Mesothelial cell of epicardium (in vitro differentiated cells): ENCODE measurements at regions not wholly inside any gene's neighbourhood (a gene's known extent, or its start where the extent isn't known, plus 50 kb on each side); places are given as distances from the start of the nearest gene placed in this dataset.
"Not testable (repeated sequence)": the region's sequence is repeated elsewhere in the genome, so short reads cannot be mapped to it uniquely, and the experiment has no call there.

Source experiments
- DNase-seq, 2 experiments: peaks; one replicate each; pipeline ENCODE4 v3.0.0; 2021; ENCODE audit warnings: low spot score in 2 of 2; ENCODE audit not compliant: unreplicated experiment in 2 of 2
- H3K27ac Mint-ChIP-seq: 2 replicates; pipeline ENCODE4 v1.8.0; 2021; ENCODE audit warnings: mixed read lengths
- H3K27me3 Mint-ChIP-seq: 2 replicates; pipeline ENCODE4 v1.8.0; 2021; ENCODE audit warnings: low read depth, mixed read lengths
- H3K36me3 Mint-ChIP-seq: 2 replicates; pipeline ENCODE4 v1.8.0; 2021; ENCODE audit warnings: mixed read lengths
- H3K4me1 Mint-ChIP-seq: 2 replicates; pipeline ENCODE4 v1.8.0; 2021; ENCODE audit warnings: mixed read lengths
- H3K4me3 Mint-ChIP-seq: 2 replicates; pipeline ENCODE4 v1.8.0; 2021; ENCODE audit warnings: mild to moderate bottlenecking, moderate library complexity, mixed read lengths
- H3K9me3 Mint-ChIP-seq: 2 replicates; pipeline ENCODE4 v1.8.0; 2021; ENCODE audit warnings: mixed read lengths
- TF ChIP-seq, protein P1 (sequence below): fragments of 200-600 bp; sonication (generic); IDR thresholded peaks from one replicate; pipeline ENCODE4 v1.5.0; 2021; ENCODE audit warnings: antibody characterized with exemption; ENCODE audit not compliant: unreplicated experiment

DNA sequence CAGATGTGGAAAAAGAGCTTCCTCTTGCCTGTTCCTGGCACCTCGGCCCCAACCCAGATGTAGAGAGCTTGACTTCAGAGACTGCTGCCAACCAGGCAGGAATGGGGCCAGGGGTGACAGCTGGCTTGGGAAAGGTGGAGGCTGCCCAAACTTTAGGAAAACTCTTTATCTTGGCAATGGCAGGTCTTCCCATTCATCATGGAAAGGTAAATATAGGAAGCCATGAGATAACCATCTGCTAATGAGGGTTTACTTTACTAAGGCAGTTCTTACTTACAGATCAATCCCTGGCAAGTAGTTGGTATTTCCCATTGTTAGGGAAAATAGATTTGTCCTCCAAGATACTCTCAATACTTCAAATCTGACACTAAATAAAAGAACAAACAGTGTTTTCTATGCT, 143.1 kb upstream of the NUDT4 start:
- H3K4me1 Mint-ChIP-seq: peaks cover 8% of the 10 kb centered on the region
- no peak for DNase-seq
- peaks cover 2% of the 10 kb centered on the region for H3K36me3 Mint-ChIP-seq
- no peak overlapping the region for H3K4me3 Mint-ChIP-seq
- peaks cover 28% of the 10 kb centered on the region for H3K9me3 Mint-ChIP-seq
- H3K27me3 Mint-ChIP-seq: no peaks in the 10 kb centered on the region
- TF ChIP-seq, protein P1, sequence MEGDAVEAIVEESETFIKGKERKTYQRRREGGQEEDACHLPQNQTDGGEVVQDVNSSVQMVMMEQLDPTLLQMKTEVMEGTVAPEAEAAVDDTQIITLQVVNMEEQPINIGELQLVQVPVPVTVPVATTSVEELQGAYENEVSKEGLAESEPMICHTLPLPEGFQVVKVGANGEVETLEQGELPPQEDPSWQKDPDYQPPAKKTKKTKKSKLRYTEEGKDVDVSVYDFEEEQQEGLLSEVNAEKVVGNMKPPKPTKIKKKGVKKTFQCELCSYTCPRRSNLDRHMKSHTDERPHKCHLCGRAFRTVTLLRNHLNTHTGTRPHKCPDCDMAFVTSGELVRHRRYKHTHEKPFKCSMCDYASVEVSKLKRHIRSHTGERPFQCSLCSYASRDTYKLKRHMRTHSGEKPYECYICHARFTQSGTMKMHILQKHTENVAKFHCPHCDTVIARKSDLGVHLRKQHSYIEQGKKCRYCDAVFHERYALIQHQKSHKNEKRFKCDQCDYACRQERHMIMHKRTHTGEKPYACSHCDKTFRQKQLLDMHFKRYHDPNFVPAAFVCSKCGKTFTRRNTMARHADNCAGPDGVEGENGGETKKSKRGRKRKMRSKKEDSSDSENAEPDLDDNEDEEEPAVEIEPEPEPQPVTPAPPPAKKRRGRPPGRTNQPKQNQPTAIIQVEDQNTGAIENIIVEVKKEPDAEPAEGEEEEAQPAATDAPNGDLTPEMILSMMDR: no peak
- no peak overlapping the region for H3K27ac Mint-ChIP-seq

DNA sequence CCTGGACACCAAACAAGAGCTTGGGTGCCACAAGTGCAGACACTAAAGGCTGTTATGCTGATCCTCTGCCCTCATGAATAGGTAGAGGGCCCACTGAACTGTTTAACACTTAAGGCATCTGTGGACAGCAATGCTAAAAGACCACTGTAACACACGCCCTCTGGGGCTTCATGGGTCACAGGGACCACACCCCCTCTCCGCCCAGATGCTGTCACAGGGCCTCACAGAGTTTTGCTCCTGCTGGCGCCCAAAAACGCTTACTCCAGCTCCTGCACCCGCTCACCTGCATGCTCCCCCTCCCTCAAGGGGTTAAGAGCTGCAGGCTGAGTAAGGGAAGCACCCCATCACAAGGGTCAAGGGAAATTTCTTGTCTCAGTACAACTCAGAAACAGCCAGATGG, 141.8 kb upstream of the NUDT4 start:
- DNase-seq: no peak
- Mint-ChIP-seq H3K9me3 (peaks cover 37% of the 10 kb centered on the region), H3K27me3 (no peaks in the 10 kb centered on the region), H3K4me1 (no peaks in the 10 kb centered on the region), H3K27ac (no peak overlapping the region), H3K36me3 (peaks cover 4% of the 10 kb centered on the region), H3K4me3 (no peak overlapping the region)
- TF ChIP-seq, protein P1: no peak

DNA sequence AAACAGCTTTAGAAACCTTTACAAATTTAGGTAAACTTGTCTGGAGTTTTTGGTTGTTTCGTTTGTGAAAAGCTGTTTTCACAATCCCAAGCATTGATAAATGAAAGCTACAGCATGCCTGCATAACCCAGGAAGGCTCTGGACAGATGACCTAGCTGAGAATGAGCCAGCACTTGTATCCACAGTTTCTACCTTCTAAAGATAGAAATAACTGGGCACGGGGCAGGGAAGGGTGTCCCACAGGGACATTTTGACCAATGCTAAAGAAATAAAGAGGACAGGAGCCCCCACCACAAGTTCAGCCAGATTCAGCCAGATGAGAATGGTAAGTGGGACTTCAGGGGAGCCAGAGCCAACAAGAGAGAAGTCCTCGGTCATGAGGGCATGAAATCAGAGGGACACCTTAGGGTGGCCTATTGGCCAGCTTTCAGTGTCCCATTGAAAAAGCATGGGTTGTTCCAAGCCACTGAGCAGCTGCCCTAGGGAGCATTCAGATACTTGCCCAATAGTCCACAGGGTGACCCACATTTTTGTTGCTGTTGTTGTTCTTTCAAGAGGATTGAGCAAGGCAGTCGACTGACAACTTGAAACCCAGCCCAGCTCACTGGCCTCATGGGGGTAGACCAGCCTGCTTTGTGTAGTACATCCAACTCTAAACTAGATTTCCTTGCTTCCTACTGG, 140.3 kb upstream of the NUDT4 start:
- Mint-ChIP-seq H3K27ac (no peak overlapping the region), H3K4me3 (no peak overlapping the region), H3K27me3 (no peaks in the 10 kb centered on the region), H3K9me3 (peaks cover 37% of the 10 kb centered on the region), H3K36me3 (peaks cover 4% of the 10 kb centered on the region), H3K4me1 (no peaks in the 10 kb centered on the region)
- DNase-seq: no peak
- TF ChIP-seq, protein P1: no peak

DNA sequence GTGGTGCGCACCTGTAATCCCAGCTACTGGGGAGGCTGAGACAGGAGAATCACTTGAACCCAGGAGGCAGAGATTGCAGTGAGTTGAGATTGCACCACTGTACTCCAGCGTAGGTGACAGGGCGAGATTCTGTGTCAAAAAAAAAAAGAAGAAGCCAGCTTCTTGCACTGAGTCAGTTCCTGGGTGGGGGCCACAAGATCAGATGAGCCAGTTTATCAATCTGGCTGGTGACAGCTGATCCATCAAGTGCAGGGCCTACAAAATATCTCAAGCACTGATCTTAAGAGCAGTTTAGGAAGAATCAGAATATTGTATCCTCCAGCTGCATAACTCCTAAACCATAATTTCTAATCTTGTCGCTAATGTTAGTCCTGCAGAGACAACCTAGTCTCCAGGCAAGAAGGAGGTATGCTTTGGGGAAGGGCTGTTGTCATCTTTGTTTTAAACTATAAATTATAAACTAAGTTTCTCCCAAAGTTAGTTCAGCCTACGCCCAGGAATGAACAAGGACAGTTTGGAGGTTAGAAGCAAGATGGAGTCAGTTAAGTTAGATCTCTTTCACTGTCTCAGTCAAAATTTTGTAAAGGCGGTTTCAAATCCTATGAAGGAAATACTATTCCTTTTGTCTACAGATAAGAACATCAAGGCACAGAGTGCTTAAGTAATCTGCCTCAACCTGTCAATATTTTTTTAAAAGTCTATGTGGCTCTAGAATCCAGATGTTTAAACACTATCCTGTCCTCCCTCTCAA, 139.0 kb upstream of the NUDT4 start:
- DNase-seq, H3K27ac Mint-ChIP-seq, H3K4me1 Mint-ChIP-seq, H3K36me3 Mint-ChIP-seq, H3K4me3 Mint-ChIP-seq, H3K27me3 Mint-ChIP-seq: not testable (repeated sequence)
- H3K9me3 Mint-ChIP-seq: peaks cover 37% of the 10 kb centered on the region

DNA sequence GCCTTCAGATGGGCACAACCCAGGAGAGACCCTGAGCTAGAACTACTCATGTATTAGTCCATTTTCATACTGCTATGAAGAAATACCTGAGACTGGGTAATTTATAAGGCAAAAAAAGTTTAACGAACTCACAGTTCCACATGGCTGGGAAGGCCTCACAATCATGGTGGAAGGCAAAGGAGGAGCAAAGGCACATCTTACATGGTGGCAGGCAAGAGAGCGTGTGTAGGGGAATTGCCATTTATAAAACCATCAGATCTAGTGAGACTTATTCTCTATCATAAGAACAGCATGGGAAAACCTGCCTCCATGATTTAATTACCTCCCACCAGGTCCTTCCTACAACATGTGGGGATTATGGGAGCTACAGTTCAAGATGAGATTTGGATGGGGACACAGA, 137.9 kb upstream of the NUDT4 start:
- not testable (repeated sequence) for H3K27ac Mint-ChIP-seq, H3K36me3 Mint-ChIP-seq, H3K4me3 Mint-ChIP-seq, H3K27me3 Mint-ChIP-seq, DNase-seq
- Mint-ChIP-seq H3K9me3 (peaks cover 39% of the 10 kb centered on the region), H3K4me1 (peaks cover 17% of the 10 kb centered on the region)

DNA sequence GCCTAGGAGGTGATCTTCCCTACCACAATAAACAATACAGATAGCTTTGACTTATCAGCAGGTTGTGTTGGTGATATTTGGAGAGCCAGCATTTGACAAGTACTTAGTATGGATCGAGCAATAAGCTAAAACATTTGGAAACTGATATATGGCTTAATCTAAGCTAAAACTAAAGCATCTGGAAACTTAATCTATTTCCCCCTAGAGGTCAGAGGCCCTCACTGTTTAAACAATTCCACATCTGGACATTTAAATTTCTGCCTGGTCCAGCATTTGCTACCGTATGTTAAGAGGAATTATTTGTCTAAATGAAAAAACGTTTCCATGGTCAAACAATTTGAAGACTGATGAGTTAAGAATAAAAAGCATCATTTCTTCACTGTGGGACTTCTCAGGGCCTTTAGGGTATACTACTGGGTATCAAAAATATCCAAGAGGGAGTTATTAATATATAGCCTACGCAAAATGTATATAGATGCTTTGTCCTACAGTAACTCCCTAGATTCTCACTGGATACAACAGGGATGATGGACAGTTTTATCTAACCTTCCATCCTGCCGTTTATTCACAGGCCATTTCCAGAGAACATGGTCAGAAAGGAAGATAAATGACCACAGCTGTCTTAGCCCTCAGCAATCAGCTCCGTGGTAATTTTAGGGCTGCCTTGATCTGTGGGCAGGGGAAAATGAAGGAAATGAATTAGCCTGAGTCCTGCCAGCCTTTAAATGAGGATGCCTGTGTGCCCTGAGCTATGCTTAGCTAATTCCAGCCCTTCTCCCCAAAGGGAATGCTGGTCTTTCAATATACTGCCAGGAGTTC, 135.4 kb upstream of the NUDT4 start:
- H3K4me1 Mint-ChIP-seq: peaks cover 21% of the 10 kb centered on the region
- H3K4me3 Mint-ChIP-seq: no peak overlapping the region
- H3K27me3 Mint-ChIP-seq: no peaks in the 10 kb centered on the region
- TF ChIP-seq, protein P1: peak; percentile 19
- H3K36me3 Mint-ChIP-seq: peaks cover 4% of the 10 kb centered on the region
- H3K27ac Mint-ChIP-seq: no peak overlapping the region
- peaks cover 18% of the 10 kb centered on the region for H3K9me3 Mint-ChIP-seq
- DNase-seq: no peak
